NCI-H748 (cell line): ENCODE measurements at regions not wholly inside any gene's neighbourhood (a gene's known extent, or its start where the extent isn't known, plus 50 kb on each side); places are given as distances from the start of the nearest gene placed in this dataset.

ENCODE experiments used
- DNase-seq: peaks from one replicate; lab custom pipeline; 2025; ENCODE audit not compliant: unreplicated experiment; lab: John Stamatoyannopoulos, UW

- no peak for DNase-seq
Observed at GRCh38 chr3:27593173-27593572, 109.0 kb upstream of the SLC4A7 start.

- no peak for DNase-seq
Observed at GRCh38 chr3:27591312-27592210, 107.4 kb upstream of the SLC4A7 start.

- DNase-seq: no peak
Observed at GRCh38 chr3:27590437-27591298, 106.5 kb upstream of the SLC4A7 start.

GRCh38 chr3:27589795-27590194 lies 105.6 kb upstream of the SLC4A7 start:
- DNase-seq: no peak

GRCh38 chr3:27585429-27585828 lies 101.2 kb upstream of the SLC4A7 start:
- DNase-seq: no peak

GRCh38 chr3:27584874-27585273 lies 100.7 kb upstream of the SLC4A7 start:
- no peak for DNase-seq

- no peak for DNase-seq
Observed at GRCh38 chr3:27581852-27582251, 97.7 kb upstream of the SLC4A7 start.

- DNase-seq: no peak
Observed at GRCh38 chr3:27578032-27578431, 93.8 kb upstream of the SLC4A7 start.

- no peak for DNase-seq
Observed at GRCh38 chr3:27577504-27577903, 93.3 kb upstream of the SLC4A7 start.

GRCh38 chr3:27576171-27576570 lies 92.0 kb upstream of the SLC4A7 start:
- DNase-seq: no peak

GRCh38 chr3:27575499-27575898 lies 91.3 kb upstream of the SLC4A7 start:
- no peak for DNase-seq

GRCh38 chr3:27574438-27574795 lies 90.2 kb upstream of the SLC4A7 start:
- DNase-seq: no peak

- no peak for DNase-seq
Observed at GRCh38 chr3:27573780-27574437, 89.7 kb upstream of the SLC4A7 start.

- DNase-seq: no peak
Observed at GRCh38 chr3:27573138-27573537, 89.0 kb upstream of the SLC4A7 start.

- no peak for DNase-seq
Observed at GRCh38 chr3:27571345-27571744, 87.2 kb upstream of the SLC4A7 start.

GRCh38 chr3:27570421-27571106 lies 86.4 kb upstream of the SLC4A7 start:
- no peak for DNase-seq

GRCh38 chr3:27568393-27568792 lies 84.2 kb upstream of the SLC4A7 start:
- DNase-seq: no peak

- DNase-seq: no peak
Observed at GRCh38 chr3:27567251-27567650, 83.1 kb upstream of the SLC4A7 start.

- no peak for DNase-seq
Observed at GRCh38 chr3:27565201-27565852, 81.1 kb upstream of the SLC4A7 start.

GRCh38 chr3:27561576-27561975 lies 77.4 kb upstream of the SLC4A7 start:
- DNase-seq: no peak
